ENCODE measurements at regions not wholly inside any gene's neighbourhood (a gene's known extent, or its start where the extent isn't known, plus 50 kb on each side); places are given as distances from the start of the nearest gene placed in this dataset.
"Not testable (repeated sequence)": the region's sequence is repeated elsewhere in the genome, so short reads cannot be mapped to it uniquely, and the experiment has no call there.

DNA sequence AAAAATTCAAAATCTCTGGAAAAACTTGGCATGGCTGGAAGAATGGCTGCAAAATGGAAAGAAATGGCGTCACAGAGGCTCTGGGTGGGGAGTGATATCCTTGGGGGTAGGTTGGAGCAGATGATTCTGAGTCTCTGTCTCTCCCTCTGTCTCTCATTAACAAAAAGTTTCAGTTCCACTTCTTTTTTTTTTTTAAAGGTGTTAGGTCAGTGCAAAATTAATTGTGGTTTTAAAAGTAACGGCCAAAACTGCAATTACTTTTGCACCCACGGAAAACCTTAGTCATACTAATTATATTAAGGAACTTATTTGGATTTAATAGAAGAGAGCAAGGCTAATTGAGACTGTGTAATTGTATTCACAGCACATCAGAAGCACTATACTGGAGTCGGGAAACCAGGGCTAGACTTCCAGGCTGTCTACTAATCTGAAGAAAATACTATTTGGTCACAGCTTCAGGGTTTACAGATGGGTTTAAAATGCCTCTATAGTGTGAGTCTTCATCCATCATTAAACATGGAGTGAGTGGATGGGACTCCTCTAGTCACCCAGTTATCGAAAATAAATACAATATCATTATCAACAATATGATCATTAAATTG is 289.1 kb upstream of the PLD5 start:
- no peak for DNase-seq (ENCODE audit: low read depth)

DNA sequence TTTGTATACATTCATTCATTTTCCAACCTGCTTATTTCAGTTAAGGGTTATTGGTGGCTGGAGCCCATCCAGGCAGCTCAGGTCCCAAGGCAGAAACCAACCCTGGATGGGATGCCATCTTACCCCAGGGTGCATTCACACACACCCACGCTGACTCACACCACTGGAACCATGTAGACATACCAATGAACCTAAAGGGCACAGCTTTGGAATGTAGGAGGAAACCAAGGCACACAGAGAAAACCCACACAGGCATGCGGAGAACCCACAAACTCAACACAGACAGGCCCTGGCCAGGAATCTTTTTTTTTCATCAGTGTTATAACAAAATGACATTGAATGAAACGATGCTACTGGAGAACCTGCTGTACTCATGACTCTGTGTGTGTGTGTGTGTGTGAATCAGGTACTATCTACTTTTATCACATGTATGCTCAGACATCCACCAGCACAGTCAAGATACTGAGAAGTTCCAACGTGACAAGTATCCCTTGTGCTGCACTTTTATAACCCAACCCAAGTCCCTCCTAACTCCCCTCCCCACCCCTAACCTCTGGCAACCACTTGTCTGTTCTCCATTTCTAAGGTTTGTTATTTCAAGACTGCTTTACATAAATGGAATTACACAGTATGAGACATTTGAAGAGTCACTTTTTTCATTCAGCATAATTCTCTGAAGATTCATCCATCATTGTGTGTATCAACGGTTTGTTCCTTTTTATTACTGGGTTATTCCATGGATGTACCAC is 286.8 kb upstream of the PLD5 start:
- DNase-seq (ENCODE audit: low read depth) = no peak

DNA sequence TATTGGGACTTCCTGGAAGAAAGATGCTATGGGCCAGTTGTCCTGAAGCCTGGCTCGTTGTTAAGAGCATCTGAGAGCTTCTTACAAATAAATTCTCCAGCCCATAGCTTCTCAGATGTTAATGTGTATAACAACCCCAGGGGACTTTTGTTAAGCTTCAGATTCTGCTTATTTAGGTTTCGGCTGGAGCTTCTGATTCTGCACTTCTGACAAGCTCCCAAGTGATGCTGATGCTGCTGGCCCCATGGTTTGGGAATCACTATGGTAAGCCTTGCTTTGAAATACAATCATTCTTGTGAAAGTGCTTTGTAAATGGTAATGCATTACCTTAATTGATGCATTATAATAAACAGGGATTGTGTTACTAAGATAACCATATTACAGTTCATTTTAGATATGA is 281.8 kb upstream of the PLD5 start:
- DNase-seq (ENCODE audit: low read depth) = no peak

DNA sequence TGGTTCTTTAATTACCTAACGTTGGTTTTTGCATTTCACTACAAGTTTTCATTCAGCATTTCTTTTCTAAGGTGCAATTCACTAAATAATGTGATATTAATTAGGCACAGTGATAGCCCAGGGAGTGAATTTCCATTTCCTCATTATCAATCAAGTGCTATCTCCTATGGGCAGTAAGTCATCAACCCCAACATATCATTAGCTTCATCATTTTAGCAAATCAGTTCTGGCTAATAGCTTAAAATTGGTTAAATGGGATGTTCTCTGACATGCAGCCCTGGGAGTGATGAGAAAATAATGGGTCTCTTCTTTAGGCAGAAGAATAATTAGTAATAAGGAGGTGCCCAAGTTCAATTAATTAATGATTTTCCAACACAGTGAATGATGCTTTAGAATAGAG is 280.9 kb upstream of the PLD5 start:
- DNase-seq (ENCODE audit: low read depth) = not testable (repeated sequence)

DNA sequence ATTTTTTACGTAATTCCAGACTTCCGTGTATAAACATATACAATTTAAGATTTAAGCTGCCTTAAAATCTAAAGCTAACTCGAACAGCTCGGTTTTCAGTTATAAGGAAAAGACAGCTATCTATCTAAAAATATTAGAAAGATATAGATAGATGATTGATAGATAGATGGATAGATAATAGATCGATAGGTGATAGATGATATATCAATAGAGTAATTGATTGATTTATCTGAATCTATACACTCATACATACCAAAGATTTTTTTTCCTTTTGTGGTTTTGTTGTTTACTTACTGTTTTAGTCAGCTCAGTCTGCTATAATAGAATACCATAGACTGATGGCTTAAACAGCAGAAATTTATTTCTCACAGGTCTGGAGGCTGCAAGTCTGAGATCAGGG is 278.5 kb upstream of the PLD5 start:
- DNase-seq (ENCODE audit: low read depth) = no peak

DNA sequence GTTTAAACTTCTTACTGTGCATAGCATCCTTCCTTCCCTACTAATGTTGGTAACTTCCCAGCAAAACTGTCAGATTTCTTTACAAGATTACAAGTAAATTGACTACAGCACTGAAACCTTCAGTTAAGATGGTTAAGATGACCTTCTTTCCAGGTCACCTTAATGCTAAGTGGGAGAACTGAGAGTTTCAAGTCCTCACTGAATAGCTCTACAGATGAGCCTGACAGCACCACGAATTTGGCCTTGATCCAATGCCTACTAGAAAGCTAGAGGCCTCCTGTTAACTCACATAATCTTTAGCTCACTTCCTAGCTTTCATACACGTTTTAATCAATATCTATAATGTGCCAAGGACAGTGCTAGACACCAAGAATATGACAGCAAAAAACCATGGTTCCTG is 276.0 kb upstream of the PLD5 start:
- no peak for DNase-seq (ENCODE audit: low read depth)

DNA sequence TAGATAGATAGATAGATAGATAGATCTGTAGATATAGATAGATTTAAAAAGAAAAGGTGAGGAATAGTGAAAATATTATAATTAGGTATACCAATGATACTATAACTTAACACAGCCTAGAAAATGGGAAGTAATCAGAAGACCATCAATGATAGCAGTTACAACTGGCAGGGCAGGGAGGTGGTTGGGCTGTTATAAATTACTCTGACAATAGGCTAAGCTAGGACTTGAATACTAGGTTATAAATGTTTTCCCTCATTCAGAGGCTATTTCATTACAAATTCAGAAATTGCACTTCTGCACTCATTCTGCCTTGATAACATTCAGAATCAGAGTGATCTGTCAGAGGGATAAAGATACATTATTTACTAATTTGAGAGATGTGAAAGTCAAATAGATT is 273.4 kb upstream of the PLD5 start:
- no peak for DNase-seq (ENCODE audit: low read depth)

DNA sequence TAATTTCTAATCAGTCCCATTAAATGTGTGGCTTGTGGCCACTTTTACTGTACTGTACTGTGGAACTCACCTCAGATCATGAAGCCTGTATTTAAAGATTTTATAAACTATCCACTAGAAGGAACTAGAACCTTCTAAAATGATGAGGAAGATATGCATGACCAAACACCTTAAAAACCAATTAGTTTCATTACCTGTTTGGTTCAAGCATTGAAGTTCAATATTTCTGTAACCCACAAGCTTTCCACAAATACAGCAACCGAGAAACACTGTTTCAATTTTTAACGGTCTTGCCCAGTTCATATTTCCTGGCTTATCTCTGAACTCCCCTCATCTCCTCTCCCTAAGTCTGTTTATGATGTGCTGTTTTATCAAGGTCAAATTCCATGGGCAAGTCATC is 264.3 kb upstream of the PLD5 start:
- no peak for DNase-seq (ENCODE audit: low read depth)

DNA sequence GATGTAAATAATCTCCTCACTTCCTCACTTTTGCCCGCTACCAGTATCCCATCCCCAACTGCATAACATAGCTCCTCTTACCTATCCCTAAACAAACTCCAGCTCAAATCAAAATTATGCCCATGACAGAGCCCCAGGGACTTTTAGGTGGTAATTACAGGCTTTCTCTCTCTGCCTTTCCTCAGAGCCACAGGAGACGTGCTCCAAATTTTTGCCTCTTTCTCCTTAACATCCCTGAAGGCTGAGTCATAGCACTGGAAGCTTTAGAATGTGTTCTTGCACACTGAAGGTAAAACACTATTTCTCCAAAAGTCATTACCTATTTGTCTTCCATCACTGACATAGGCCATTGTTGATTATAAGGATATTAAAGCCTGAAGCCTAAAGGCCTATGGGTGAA is 263.5 kb upstream of the PLD5 start:
- DNase-seq (ENCODE audit: low read depth) = no peak

DNA sequence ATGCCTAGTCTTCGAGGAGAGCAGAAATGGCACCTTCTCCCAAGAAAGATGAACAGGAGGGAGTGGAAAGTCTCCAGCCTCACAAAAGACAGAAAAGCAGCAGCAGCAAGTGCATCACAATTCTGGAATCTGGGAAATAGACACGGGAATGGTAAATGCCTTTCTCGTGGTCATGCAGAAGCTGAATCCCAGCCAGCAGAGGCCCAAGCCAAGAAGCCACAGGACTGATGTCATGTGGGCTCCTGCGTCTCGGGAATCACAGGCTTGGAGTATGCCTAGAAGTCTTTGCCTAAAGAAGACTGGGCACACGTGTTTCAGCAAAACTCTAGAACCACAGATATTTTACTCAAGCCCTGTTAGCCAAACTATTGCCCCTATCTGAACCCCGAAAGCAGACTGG is 260.3 kb upstream of the PLD5 start:
- no peak for DNase-seq (ENCODE audit: low read depth)

DNA sequence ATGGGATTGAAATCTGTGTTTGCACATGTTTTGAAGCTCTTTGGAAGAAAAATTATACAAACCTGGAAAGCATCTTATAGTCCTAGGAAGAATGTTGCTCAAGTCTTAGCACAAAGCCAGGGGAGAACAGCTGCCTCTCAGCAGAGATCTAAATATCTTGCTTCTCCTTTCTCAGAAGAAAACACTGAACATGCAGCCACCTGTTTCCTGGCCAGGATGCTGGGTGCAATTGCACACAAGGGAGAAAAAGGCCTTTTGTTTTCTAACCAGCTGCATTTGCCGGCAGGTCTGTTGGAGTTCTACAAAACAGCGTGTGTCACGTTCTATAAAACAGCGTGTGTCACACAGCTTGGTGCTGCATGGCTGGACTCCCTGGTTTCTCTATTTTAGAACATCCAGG is 259.6 kb upstream of the PLD5 start:
- no peak for DNase-seq (ENCODE audit: low read depth)

DNA sequence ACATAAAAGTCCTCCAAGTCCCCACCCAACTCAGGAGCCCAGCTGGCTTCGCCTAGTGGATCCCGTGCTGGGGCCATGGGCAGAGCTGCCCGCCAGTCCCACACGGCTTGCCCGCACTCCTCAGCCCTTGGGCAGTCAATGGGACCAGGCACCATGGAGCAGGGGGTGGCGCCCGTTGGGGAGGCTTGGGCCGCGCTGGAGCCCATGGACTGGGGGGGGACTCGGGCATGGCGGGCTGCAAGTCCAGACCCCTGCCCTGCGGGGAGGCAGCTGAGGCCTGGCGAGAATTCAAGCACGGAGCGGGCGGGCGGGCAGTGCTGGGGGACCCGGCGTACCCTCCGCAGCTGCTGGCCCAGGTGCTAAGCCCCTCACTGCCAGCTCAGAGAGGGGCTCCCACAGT is 249.8 kb upstream of the PLD5 start:
- no peak for DNase-seq (ENCODE audit: low read depth)

DNA sequence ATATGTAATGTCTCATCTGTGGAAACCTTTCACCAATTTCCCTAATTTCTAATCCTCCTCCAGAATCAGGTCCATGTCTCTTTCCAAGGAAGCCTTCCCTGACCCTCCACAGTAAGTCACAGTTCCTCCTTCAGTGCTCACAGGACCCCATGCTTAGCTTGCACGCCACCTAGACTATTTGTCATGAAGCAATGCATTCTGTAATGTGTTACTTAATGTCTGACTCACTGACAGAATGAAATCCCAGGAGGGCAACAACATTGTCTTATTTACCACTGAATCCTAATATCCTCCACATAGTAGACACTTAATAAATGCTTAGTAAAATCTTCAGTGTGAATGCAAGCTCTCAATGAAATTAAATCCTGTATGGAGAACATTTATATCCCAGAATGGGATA is 245.9 kb upstream of the PLD5 start:
- DNase-seq (ENCODE audit: low read depth) = no peak

DNA sequence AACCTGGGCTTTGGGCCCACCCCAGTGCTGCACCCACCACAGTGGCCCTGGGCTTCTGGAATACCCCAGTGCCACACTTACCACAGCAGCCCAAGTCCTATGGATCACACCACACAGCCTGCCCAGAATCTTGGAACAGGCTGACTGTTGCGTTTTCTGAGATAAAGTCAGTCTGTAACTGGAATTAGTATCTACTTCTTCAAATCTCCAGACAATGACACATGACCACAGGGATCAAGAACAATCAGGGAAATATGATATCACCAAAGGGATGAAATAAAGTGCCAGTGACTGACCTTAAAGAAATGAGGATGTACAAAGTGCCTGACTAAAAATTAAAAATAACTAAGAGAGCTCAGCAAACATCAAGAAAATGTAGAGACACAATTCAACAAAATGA is 239.7 kb upstream of the PLD5 start:
- no peak for DNase-seq (ENCODE audit: low read depth)

DNA sequence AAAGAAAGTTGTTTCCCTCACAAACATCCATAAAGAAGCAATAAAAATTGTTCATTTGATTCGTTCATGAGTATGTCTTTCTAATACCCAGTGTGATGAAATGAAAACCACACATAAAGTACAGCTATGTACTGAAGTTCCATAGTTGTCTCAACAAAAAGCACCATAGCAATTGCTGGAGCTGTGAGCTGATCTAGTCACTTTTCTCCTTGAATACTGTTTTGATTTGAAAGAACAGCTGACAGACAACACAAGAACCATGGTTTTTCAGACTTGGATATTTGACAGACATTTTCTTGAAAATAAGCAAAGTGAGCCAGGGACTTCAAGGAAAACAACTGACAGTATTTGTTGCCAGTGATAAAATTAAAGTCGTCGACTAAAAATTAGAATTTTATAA is 237.1 kb upstream of the PLD5 start:
- DNase-seq (ENCODE audit: low read depth) = no peak

DNA sequence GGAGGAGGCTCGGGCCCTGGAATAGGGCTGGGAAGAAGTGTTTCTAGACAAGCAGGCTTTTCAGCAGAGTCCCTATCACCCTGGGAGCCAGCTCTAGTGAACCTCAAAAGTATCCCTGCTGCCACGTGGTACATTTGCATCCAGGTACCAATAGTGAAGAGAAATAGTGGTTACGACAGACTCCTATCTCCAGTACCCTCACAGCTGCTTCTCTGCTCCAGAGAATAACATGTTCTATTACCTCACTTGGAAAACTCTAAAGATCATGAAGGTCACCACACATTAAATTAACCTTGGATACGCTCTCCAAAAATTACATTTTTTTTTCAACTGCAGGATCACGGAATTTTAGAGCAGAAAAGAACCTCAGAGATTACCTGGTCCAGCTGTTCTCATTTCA is 230.4 kb upstream of the PLD5 start:
- no peak for DNase-seq (ENCODE audit: low read depth)

DNA sequence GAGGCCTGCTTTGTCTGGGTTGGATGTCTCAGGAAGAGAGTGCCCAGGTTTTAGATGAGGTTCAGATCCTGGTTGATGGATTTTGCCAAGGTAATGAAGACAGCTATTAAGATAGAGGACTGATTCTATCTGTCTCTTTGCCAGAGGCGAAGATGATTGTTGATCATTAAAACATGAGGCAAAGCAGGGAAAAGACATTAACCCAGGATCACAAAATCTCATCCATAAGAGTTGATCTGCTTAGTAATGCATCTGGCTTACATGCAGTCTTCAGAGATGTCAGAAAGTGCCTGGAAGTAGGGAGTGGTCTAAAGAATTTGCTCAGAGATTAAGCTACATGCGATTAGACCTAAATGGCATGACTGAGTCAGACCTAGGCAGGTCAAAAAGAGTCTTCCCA is 229.6 kb upstream of the PLD5 start:
- no peak for DNase-seq (ENCODE audit: low read depth)

DNA sequence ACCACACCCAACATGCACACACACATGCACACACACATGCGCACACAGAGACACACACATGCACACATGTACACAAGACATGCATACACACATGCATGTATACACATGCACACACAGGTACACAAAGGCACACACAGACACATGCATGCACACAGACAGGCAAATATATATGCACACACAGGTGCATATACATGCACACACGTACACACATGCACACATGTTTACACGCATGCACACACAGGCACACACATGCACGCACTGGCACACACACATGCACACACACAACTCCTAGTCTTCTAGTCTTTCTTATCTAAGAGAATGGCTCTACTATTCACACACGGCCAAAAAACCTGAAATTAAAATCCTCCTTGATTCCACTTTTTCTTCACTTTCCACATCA is 222.7 kb upstream of the PLD5 start:
- DNase-seq (ENCODE audit: low read depth) = no peak

DNA sequence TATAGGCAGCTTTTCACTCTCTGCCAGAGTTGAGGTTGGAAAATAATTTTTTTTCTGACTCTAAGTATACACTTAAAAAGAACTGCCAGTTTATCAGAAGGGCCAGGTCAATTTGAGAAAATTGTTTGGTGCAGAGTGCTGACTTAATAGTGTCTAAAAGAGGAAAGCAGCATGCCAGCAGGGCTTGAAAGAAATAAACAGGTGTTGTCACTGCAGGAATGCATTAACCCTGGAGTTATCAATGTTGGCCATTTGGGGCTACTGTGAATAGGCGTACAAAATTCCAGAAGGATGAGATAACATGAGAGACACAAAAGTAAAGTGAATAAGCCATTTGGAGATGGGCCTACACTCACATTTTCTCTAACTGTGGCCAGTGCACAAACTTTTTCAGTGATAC is 220.6 kb upstream of the PLD5 start:
- DNase-seq (ENCODE audit: low read depth) = no peak

DNA sequence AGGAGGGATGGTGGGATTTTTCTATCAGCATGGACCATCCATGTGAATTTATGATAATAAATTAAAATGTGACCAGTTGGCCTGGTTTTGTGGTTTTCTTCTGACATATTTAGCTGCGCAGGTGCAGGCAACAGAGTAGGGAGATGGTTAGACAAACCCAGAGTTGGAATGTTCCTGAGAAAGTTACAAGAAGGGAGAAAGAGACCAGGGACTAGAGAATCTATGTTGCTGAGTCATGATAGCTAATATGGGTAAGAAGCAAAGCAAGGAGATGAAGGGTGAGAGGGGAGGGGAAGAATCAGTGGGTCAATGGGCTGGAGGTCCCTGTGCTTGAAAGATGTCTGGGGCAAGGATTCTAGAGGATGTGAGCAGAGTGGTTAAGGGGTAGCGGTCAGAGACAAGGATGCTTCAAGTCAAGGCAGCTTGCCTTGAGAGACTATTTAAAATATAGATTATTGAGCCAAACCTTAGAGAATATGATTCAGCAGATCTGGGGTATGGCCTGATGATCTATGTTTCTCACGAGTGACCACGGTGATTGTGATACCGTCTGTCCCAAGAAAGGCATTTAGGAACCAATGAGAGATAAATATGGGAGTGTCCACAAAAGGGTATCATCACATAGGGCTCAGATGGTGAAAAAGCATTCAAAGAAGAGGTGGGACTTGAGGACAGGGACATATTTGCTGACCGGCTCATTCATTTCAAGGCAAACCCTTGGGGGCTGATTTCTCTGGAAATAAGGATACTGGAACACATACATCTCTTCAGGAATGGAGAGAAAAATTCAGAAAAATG is 219.7 kb upstream of the PLD5 start:
- no peak for DNase-seq (ENCODE audit: low read depth)

DNA sequence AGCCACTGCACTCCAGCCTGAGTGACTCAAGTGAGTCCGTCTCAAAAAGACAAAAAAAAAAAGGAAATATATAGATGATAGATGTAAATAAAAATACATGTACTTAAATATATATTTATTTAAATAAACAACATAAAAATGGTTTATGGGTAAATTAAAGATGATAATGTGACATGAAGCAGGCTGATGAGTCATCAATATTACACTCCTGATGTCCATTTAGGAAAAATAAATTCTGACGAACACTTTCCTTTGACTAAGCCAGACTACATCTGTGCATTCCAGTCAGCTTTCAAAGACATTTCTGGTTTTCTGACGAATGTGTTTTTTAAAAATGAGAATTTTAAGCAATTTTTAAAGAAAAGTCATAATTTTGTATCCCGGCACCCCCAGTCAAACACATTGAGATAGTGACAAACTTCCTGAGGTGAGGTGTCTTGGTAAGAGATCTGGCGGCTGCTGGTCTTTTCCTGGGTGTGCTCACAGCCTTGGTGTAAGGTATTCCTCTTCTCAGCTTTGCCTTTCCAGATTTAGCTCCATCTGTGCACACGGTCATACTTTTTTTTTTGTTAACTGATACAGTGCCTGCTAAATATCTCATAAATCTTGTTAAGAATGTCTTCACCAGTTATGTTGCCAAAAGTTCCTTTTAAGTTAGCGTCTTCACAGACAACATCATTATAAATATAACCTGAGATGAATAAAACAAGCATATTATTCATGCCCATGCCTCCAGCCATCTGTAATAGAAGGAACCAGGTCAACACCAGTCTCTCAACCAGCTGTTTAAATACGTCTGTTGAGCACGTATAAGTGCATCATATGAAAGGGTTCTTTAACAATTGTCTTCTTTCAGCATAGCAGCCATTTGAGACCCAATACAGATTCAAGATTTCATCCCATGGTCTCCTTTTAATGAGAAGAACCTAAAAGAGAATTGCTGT is 214.5 kb upstream of the PLD5 start:
- no peak for DNase-seq (ENCODE audit: low read depth)

DNA sequence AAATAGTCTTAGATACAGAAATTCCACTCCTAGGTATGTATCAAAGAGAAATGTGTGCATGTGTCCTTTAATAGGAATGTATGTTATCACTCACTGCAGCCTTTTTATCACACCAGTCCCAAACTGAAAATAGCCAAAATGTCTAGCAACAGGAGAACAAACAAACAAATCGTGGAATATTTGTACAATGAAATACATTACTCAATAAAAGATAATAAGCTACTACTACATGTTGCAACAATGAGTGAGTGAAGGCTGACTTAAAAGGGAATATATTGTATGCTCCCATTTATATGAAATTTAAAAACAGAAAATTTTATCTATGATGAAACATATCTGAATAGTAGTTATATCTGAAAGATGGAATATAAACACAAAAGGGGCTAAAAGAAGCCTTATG is 212.1 kb upstream of the PLD5 start:
- no peak for DNase-seq (ENCODE audit: low read depth)
